Kasumi-1 (cell line): ENCODE measurements at regions not wholly inside any gene's neighbourhood (a gene's known extent, or its start where the extent isn't known, plus 50 kb on each side); places are given as distances from the start of the nearest gene placed in this dataset.

ENCODE experiments used
- DNase-seq, 2 experiments: peaks; one replicate each; lab custom pipeline; 2025; lab: John Stamatoyannopoulos, UW

- DNase-seq: no peak
These were observed 427.0 kb downstream of the HLX start for GRCh38 chr1:221306239-221306638.

- DNase-seq: no peak
These were observed 429.6 kb downstream of the HLX start for GRCh38 chr1:221308534-221309511.

GRCh38 chr1:221309723-221310122 lies 430.5 kb downstream of the HLX start:
- DNase-seq: no peak

- no peak for DNase-seq
These were observed 430.9 kb downstream of the HLX start for GRCh38 chr1:221310180-221310579.

GRCh38 chr1:221315330-221315729 lies 426.6 kb downstream of the DUSP10 start:
- no peak for DNase-seq

- no peak for DNase-seq
These were observed 425.3 kb downstream of the DUSP10 start for GRCh38 chr1:221316491-221317056.

- no peak for DNase-seq
These were observed 424.4 kb downstream of the DUSP10 start for GRCh38 chr1:221317537-221317936.

- no peak for DNase-seq
These were observed 413.9 kb downstream of the DUSP10 start for GRCh38 chr1:221327954-221328353.

GRCh38 chr1:221328371-221328770 lies 413.5 kb downstream of the DUSP10 start:
- no peak for DNase-seq

GRCh38 chr1:221331273-221332183 lies 410.4 kb downstream of the DUSP10 start:
- DNase-seq: no peak

- peak in 1 of 2 experiments; percentile 4 for DNase-seq
These were observed 407.8 kb downstream of the DUSP10 start for GRCh38 chr1:221334062-221334461.

- DNase-seq: no peak
These were observed 406.5 kb downstream of the DUSP10 start for GRCh38 chr1:221335161-221336101.

GRCh38 chr1:221336126-221336525 lies 405.8 kb downstream of the DUSP10 start:
- DNase-seq: no peak

- no peak for DNase-seq
These were observed 404.8 kb downstream of the DUSP10 start for GRCh38 chr1:221337106-221337505.

GRCh38 chr1:221343136-221343535 lies 398.8 kb downstream of the DUSP10 start:
- DNase-seq: no peak

- no peak for DNase-seq
These were observed 398.3 kb downstream of the DUSP10 start for GRCh38 chr1:221343607-221344006.

- DNase-seq: no peak
These were observed 397.2 kb downstream of the DUSP10 start for GRCh38 chr1:221344693-221345092.

GRCh38 chr1:221347706-221348105 lies 394.2 kb downstream of the DUSP10 start:
- no peak for DNase-seq

GRCh38 chr1:221350091-221350490 lies 391.8 kb downstream of the DUSP10 start:
- DNase-seq: no peak

GRCh38 chr1:221356693-221357092 lies 385.2 kb downstream of the DUSP10 start:
- no peak for DNase-seq

GRCh38 chr1:221363039-221363438 lies 378.9 kb downstream of the DUSP10 start:
- DNase-seq: no peak
